ENCODE measurements at regions not wholly inside any gene's neighbourhood (a gene's known extent, or its start where the extent isn't known, plus 50 kb on each side); places are given as distances from the start of the nearest gene placed in this dataset.

DNA sequence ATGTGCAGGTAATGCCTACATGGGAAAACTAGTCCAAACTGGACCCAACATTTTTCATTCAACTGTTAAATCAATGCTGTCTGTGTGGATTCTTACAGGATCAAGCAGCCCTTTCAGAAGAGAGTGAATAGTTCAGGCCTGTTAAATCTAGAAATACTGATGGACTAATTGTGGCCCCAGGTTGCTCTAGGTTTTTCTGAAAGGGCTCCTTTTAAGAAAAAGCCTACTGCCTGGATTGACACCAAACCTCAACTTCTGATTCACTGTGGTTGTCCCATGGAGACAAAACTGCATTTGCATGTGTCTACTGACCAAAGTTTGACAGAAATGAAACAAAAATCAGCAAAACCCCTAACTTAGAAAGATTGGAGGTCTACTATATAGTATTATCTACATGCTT, 437.0 kb downstream of the KLF12 start:
- DNase-seq: no peak

DNA sequence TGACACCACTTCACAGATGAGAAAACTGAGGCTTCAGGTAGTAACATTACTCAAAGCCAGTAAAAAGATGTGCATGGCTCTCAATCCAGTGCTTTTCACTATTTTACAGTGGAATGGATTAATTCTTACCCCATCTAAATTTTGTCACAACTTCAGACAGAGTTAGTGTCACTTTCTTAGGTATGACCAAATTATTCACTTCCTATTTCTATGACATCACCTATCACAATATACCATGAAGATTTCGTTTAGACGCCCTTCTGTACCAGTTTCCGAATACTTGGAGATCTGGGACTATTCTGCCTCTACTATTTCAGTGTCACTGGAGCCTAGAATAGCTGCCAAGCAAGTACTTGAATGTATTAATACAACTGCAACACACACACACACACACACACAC, 437.5 kb downstream of the KLF12 start:
- no peak for DNase-seq

DNA sequence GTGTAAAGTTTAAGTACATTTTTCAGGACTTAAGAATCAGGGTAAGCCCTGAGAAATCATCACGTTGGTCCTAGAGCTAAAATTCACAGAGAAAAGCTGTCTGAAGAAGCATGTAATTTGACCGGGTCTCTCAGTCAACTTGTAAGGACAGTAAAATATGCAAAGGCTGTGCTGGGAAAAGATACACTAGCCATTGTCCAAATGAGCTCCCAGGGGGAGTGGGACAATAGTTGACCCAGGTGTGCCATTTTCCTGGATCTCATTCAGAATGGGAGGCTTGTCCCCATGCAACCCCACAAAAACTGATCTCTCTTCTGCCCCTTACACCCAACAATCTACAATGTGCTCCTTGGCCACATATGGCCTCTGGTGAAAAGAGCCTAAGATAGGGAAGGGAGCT, 437.9 kb downstream of the KLF12 start:
- no peak for DNase-seq

DNA sequence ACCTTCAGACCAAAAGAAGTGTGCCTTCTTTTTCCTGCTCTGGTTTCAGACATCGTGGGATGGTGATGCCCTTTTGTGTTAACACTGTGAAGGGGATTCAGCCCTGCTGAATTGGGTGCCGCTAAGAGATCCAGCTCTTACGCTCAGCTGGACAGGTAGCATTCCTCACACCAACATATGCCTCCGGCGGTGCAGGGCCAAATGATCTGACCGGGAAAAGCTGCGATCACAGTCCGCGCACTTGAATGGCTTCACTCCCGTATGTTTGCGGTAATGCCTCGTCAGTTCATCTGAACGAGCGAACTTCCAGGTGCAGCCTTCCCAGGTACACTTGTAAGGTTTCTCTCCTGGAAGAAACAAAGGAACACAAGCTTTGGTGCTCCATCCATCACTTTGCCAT, 438.9 kb downstream of the KLF12 start:
- DNase-seq: no peak

DNA sequence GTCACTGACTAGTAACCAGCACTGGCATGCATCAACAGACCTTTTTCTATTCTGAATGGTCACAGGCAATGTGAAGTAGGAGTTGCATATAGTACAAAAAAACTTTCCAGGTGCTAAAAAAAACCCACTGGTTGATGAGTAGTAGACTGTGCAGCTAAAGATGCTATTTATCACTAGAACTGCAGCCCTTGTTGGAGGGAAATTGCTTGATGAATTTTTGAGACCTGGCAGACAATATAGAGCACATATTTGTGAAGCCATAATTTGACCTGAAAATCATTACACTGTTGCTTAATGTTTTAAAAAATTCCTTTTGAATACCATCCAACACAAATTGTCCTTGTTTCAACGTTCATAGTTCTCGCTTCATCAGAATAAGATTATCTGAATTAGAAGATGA, 441.0 kb downstream of the KLF12 start:
- no peak for DNase-seq

DNA sequence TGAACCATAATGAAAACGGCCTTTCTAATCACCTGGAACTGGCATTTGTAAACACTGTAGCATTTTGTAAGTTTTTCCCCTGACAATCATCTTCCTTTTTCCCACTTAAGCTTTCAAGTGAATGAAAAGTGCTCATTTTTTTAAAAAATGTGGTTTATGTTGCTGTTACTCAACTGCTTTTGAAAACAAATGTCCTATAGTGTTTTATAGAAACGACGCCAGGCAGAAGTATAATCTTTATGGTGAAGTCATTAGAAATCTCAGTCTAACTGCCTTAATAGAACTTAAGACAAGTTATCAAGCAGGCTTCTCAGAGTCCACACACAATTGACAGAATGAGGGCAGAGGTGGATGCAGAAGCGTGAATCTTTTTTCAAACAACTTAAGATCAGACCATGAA, 442.3 kb downstream of the KLF12 start:
- no peak for DNase-seq

DNA sequence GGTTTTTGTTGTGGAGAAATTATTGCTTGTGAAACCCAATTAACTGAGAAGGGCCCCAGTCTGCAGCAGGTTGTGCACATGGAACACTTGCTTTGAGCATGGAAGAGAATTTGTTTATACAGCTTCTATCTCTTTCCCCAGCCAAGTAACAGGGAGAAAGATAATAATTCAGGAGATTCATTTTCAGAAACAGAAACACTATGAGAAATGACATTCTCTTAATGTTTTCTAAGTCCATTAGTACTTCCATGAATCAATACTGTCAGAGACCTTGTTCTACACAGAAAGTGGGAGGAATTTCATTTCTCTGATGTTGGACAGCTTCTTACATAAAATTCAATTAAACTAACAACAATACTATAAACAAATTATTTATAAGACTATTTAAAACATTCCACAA, 446.3 kb downstream of the KLF12 start:
- no peak for DNase-seq

DNA sequence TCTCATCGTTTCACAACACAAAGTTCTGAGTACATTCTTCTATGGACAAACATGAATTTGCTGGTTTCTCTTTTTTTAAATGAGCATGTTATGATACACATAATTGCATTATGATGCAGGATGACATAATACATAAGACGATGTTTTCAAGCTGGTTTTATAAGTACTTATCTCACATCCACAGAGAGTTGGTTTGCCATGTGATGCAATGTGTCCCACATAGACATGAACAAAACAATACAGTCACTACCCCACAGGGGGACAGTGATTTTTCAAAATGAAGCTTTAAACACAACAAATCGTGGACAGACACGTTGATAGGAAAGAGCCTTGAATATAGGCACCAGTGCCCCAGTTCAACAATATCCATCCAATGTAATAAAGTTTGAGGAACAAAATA, 447.1 kb downstream of the KLF12 start:
- no peak for DNase-seq

DNA sequence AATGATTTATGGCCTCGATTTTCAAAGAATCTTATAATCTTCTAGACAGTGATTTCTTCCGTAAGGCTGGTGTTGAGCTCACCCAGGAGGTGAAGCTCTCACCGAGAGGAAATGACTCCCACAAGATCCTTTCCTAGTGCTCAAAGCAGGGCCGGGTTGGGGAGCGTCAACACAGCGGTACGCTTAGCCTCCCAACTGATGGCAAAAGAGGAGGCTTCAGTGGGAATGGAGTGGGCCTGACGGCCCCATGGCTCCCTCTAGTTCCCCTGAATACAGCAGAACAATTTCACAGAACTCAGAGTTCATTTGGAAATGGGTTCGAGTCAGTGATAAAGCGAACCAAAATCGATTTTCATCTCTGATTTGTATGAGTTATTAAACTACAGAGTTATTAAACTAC, 449.5 kb downstream of the KLF12 start:
- DNase-seq: no peak

DNA sequence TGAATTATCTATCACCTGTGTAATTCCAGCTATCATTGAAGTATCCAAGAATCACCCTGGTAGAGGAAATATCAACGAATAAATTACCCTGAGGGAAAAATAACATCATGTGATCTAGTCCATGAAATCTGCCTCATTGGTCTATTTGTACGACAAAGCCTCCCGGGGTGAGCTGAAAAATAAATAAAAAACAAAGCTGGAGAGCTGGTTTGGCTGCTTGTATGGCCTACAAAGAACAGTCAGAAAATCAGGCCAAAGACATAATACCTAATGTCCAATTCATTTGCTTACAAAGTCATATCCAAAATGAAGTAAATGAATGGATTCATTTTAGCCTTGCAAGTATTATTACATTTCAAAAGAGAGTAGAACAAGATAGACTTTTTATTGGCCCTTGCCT, 449.9 kb downstream of the KLF12 start:
- DNase-seq: no peak

DNA sequence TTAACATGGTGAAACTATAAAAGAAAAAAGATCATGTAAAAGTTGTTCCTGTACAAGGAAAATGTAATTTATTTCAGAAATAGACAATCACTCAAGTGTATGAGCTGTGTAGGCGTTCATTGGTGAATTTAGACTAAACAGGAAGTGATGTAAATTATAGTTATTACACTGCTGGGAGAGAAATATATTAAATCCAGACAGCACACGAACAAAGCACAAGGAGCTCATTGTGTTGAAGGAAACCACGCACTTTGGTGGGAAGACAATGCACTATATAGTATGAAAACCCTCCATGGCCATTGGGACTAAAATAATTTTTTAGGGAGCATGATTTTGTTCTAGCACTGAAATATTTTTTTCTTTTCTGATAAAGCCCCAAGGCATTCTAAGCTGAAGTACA, 450.5 kb downstream of the KLF12 start:
- DNase-seq: no peak

DNA sequence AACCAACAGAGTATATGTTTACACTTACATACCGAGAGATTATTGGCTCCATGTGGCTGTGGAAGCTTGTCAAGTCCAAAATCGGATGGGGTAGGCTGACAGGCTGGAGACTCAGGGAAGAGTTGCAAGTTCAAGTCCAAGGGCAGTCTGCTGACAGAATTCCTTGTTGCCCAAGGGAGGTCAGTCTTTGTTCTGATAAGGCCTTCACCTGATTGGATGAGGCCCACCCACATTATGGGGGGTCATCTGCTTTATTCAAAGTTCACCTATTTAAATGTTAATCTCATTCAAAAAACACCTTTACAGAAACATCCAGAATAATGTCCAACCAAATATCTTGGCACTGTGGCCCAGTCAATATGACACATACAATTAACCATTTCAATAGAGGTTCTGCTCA, 452.4 kb downstream of the KLF12 start:
- no peak for DNase-seq

DNA sequence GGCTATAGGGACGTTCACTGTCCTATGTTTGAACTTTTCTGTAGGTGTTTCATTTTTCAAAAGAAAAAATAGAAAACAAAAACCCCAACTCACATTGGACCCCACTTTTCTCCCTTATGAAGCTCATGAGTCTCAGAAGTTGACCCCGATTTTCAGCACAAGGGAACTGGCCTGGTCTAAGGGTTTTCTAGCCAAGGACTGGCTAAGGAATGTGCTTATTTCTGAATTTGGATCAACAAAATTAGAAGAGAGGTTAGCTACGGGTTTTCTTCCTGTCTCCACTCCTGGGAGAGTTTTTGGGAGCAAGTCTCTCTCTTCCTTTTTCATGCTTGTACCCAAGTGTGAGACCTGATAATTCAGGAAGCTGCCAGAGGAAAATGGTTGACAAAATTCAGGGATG, 453.2 kb downstream of the KLF12 start:
- DNase-seq: no peak

DNA sequence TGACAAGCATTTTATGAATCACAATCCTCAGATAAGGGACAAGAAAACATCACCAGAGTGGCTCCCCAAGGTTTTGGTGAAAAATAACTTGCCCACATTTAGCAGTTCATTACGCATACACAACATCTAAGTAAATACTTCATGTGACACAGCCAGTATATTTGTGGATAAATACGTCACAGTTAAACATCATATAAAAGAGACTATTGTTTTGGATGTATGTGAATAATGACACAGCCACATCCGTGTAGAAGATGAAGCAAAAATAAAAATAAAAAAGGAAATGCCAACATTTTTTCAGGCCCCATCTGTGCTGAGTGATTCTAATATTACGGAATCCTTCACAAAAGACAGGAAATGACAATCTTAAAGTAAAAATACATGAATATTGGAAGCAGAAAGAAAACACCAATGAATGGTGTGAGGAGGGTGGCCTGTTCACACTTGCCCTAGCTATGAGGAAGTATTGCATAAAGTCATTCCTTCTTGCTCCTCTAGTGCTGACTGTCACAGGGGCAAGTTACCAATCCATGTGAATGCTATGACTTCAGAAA, 457.1 kb downstream of the KLF12 start:
- no peak for DNase-seq

DNA sequence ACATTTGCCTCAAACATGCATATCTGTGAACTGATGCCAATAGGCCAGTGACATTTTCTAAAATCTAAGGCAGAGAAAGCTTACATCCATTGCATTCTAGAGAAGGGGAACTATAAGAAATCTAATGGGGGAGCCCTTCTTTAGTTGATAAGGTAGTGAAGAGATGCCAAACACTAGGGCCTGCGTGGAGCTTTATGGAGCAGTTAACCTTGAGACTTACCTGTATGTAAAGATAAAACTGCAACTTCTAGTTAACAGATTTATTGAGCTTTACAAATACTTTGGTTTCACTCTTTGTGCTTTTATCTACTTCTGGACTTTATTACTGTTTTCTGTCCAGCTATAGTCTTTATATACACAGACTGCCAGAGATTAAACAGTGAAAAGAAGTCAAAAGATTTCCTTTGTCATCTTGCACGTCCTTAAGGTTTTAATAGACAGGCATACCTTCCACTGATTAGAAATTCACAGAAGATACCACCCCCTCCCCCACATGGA, 457.6 kb downstream of the KLF12 start:
- no peak for DNase-seq

DNA sequence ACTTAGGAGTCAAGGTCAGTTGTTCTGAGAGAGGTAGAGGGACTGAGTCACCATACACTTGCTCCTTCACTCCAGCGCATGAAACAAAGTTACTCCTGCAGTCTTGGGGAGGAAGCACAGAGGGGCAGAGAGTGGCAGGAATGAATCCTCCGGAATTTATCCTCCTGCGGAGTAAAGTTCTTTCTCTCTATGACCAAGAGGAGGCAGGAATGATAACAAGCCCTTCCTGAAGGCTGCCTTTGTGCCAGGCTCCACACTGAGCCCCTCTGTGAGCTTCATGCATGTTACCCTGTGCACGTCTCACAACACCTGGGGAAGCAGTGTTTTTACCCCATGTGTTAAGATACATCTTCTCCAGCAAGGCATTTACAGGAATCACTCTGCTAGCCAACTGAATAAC, 458.4 kb downstream of the KLF12 start:
- no peak for DNase-seq

DNA sequence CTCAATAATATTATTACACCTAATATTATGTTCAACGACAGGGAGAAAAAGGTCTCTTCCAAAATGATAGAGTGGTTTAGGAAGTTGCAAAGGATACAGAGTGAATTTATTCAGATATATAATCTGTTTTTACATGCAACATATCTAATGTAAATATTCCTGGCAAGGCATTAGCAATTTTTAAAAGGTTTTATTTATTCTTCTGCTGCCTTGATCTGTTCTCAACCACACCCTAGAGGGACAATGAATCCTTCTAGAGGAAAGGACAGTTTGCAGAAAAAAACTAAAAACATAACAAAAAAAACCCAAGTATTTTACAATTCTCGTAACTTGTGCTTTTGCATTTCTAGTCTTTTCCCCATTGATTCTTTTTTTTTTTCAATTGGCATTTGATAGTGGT, 459.6 kb downstream of the KLF12 start:
- no peak for DNase-seq

DNA sequence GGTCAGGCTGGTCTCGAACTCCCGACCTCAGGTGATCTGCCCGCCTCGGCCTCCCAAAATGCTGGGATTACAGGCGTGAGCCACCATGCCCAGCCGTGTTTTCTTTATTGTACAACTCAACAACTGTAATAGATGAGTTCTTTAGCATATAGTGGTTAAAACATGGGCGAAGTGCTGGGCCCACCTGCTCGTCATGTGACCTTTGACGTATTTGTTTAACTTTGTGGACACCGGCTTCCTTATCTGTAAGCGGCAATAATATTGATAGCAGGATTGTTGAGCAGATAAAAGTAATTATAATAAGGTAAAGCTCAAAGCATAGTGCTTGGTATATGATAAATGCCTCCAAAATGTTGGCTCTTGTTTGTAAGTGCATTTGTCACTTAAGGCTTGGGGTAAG, 460.3 kb downstream of the KLF12 start:
- no peak for DNase-seq

DNA sequence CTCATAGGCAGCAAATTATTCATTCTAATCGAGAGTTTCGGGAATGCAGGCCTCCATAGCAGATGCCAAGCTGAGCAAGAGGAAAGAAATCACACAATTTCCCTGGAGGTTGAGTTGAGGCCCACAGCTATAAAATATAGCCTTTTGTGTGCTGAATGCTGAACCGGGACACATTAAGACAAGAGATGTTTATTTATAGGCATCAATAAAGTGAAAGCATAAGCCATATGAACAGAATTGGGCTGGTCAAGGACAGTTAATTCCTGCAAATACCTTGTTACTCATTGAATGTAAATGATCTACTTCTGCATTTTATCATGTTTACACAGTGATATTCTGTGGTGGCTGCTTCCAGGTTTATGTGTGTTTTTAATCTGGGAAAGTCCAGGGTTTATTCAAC, 461.7 kb downstream of the KLF12 start:
- DNase-seq: no peak

DNA sequence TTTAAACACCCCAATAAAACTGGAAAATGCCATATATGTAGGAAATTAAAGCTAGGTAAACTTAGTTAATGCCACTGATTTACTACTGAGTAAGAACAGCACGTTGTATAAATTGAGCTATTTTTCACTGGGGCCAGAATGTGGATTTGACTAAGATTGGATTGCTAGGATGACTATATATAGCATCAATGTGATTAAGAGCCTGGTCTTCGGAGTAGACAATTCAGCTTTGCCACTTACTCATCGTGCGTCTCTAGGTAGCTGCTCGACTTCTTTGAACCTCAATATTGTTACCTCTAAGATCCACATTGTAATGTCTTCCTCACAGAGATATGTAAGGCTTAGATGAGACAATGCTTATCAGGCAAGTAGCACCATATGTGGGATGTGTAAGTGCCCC, 462.5 kb downstream of the KLF12 start:
- DNase-seq: no peak

DNA sequence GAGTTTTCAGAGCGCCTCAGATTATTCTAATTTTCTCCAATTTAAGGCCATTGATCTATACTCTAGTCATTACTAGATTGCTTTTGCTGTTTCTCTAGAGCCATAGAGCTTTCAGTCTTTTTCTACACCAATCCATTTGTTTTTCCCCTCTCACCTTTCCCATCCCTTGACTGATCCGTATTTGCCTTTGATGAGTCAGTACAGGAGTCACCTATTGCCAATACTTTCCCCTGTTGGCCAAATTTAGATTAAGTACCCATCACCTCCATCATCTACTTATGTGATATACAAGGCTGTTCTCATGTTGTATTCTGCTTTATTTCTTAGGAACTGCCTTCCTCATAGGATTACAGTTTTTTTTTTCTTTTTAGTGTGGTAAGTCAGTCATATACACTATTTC, 463.2 kb downstream of the KLF12 start:
- DNase-seq: no peak

DNA sequence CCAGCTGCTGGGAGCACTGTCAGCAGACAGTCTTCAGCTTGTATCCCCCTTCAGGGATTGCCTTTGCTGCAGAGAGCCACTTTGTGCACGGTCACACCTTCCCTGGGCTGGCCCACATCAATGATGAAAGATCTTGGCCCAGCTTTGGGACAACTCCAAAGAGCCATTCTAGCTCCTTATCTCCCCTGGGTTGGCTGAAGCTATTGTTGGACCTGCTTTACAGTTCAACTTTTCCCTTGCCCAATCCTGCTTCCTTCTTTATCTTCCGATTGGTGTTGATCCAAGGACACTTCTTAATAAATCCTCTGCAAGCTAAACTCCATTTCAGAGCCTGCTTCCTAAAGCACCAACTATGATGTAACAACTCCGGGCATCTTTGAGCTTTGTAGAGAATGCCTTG, 466.4 kb downstream of the KLF12 start:
- DNase-seq: no peak

DNA sequence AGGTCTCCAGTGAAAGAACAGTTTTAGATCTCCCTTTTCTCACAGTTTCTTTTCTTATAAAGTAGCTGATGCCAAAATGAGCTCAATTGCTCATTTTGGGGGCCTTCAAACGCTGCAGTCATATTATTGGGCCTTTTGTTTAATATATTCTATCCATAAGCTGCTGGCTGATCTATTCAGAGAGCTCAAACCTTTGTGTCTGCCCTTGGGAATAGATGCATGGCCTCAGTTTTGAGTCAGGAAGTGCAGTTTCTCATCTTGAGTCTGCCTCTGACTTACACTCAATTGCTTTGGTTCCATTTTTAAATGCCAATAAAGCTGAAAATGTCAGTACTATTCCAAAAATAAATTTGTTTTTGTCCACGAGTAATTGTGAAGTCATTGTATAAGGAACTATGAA, 468.9 kb downstream of the KLF12 start:
- no peak for DNase-seq

DNA sequence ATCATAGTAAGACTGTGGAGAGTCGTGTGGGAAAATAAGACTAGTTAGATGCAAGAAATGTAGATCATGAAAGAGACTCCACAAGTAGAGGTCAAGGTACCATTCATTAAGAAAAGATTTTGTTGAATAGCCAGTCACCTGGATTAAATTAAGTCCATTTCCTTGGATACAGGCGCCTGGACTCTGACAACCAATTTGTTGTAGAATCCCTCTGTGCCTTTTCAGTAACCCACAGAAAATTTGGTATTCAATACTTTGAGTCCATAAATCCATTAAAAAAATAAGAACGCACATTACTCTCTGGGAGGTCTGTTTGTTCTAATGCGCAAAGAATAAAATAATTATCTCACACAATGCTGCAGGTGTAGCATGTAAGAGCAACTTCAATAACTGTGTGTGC, 469.4 kb downstream of the KLF12 start:
- no peak for DNase-seq

DNA sequence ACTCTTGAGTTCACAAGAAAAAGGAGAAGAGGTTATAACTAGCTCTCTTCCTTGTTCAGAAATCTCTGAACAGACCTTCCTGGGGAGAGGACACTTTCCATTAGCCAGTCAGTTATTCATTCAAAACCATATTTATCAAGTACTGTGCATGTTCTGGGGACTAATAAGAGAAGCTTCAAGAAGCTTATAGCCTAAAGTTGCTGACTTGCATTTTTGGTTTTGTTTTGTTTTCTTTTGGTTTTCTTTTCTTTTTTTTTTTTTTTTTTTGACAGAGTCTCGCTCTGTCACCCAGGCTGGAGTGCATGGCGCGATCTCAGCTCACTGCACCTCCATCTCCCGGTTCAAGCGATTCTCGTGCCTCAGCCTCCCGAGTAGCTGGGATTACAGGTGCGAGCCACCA, 471.4 kb downstream of the KLF12 start:
- DNase-seq: no peak
